Adrenal gland (tissue), 5 donors: ENCODE measurements at regions not wholly inside any gene's neighbourhood (a gene's known extent, or its start where the extent isn't known, plus 50 kb on each side); places are given as distances from the start of the nearest gene placed in this dataset.

Experiments
- CTCF ChIP-seq, 6 experiments: fragments of 450-650 bp in 4 of 6; fragments of 200-600 bp in 2 of 6; sonication (generic) in 1 of 6; IDR thresholded peaks; 1 replicate in 5 of 6; 2 replicates in 1 of 6; pipeline versions ENCODE4 v1.5.1 to v1.8.0; 2016 to 2021; ENCODE audit warnings: antibody characterized with exemption in 6 of 6, mild to moderate bottlenecking in 2 of 6, moderate library complexity in 1 of 6
- POLR2A ChIP-seq, 2 donors: fragments of 450-650 bp; IDR thresholded peaks; one replicate each; pipeline ENCODE4 v1.6.1; 2017; ENCODE audit warnings: antibody characterized with exemption in 2 of 2, mild to moderate bottlenecking in 2 of 2, moderate library complexity in 1 of 2
- donor health status: DM: no; HTN: no; CAD: no.

- TF ChIP-seq CTCF (IDR thresholded peaks at IDR 0.05) = no peak
- TF ChIP-seq POLR2A (IDR thresholded peaks at IDR 0.05) = no peak
Measured at GRCh38 chr6:144415014-144415413, 129.9 kb downstream of the UTRN start.
